ENCODE measurements at regions not wholly inside any gene's neighbourhood (a gene's known extent, or its start where the extent isn't known, plus 50 kb on each side); places are given as distances from the start of the nearest gene placed in this dataset.

- no peak for DNase-seq
- Histone ChIP-seq H3K9me3 (replicated peaks) (no peaks in the 10 kb centered on the region), H3K27me3 (ENCODE audit: low read depth) (no peaks in the 10 kb centered on the region), H3K36me3 (no peaks in the 10 kb centered on the region), H3K4me3 (no peak overlapping the region), H3K4me1 (no peaks in the 10 kb centered on the region), H3K27ac (replicated peaks) (no peak overlapping the region)
- intact Hi-C loops (cut with micrococcal nuclease), result no loop called here
- TF ChIP-seq, protein P1, sequence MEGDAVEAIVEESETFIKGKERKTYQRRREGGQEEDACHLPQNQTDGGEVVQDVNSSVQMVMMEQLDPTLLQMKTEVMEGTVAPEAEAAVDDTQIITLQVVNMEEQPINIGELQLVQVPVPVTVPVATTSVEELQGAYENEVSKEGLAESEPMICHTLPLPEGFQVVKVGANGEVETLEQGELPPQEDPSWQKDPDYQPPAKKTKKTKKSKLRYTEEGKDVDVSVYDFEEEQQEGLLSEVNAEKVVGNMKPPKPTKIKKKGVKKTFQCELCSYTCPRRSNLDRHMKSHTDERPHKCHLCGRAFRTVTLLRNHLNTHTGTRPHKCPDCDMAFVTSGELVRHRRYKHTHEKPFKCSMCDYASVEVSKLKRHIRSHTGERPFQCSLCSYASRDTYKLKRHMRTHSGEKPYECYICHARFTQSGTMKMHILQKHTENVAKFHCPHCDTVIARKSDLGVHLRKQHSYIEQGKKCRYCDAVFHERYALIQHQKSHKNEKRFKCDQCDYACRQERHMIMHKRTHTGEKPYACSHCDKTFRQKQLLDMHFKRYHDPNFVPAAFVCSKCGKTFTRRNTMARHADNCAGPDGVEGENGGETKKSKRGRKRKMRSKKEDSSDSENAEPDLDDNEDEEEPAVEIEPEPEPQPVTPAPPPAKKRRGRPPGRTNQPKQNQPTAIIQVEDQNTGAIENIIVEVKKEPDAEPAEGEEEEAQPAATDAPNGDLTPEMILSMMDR (IDR thresholded peaks at IDR 0.05; ENCODE audit: borderline replicate concordance), result peak; percentile 28
Observed at GRCh38 chr6:15752820-15753219, 90.0 kb upstream of the DTNBP1 start.

GRCh38 chr6:15751721-15752350 is 89.0 kb upstream of the DTNBP1 start:
- TF ChIP-seq, protein P1 (IDR thresholded peaks at IDR 0.05; ENCODE audit: borderline replicate concordance), result no peak
- Histone ChIP-seq H3K36me3 (no peaks in the 10 kb centered on the region), H3K27me3 (ENCODE audit: low read depth) (no peaks in the 10 kb centered on the region), H3K4me1 (no peaks in the 10 kb centered on the region), H3K9me3 (replicated peaks) (no peaks in the 10 kb centered on the region), H3K4me3 (no peak overlapping the region), H3K27ac (replicated peaks) (no peak overlapping the region)
- intact Hi-C loops (cut with micrococcal nuclease), result no loop called here
- no peak for DNase-seq

DNA sequence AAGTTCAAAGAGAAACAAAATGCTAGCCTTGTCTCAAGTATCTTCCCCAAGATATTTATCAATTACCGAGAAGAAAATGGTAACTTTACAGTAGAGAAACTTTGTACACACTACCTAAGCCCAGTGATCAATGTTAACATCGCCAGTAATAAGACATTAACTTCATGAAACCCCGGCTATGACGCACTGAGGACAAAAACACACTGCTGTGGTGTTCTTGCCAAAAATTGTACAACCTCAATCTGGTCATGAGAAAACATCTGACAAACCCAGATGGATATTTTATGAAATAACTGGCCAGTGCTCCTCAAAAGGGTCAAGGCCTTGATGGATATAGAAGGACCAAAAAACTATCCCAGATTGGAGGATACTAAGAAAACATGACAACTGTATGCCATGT is 85.5 kb upstream of the DTNBP1 start:
- no peak for DNase-seq
- no peaks in the 10 kb centered on the region for H3K4me1 ChIP-seq
- intact Hi-C loops (cut with micrococcal nuclease), result no loop called here
- H3K27ac ChIP-seq (replicated peaks), result no peak overlapping the region
- no peaks in the 10 kb centered on the region for H3K9me3 ChIP-seq (replicated peaks)
- no peak overlapping the region for H3K4me3 ChIP-seq
- no peaks in the 10 kb centered on the region for H3K27me3 ChIP-seq (ENCODE audit: low read depth)
- TF ChIP-seq, protein P1 (IDR thresholded peaks at IDR 0.05; ENCODE audit: borderline replicate concordance), result no peak
- no peaks in the 10 kb centered on the region for H3K36me3 ChIP-seq

GRCh38 chr6:15747354-15747883 is 84.6 kb upstream of the DTNBP1 start:
- intact Hi-C loops (cut with micrococcal nuclease), result no loop called here
- no peak for DNase-seq
- Histone ChIP-seq H3K27ac (replicated peaks) (no peak overlapping the region), H3K27me3 (ENCODE audit: low read depth) (no peaks in the 10 kb centered on the region), H3K36me3 (no peaks in the 10 kb centered on the region), H3K9me3 (replicated peaks) (no peaks in the 10 kb centered on the region), H3K4me1 (no peaks in the 10 kb centered on the region), H3K4me3 (no peak overlapping the region)
- TF ChIP-seq, protein P1 (IDR thresholded peaks at IDR 0.05; ENCODE audit: borderline replicate concordance), result no peak

DNA sequence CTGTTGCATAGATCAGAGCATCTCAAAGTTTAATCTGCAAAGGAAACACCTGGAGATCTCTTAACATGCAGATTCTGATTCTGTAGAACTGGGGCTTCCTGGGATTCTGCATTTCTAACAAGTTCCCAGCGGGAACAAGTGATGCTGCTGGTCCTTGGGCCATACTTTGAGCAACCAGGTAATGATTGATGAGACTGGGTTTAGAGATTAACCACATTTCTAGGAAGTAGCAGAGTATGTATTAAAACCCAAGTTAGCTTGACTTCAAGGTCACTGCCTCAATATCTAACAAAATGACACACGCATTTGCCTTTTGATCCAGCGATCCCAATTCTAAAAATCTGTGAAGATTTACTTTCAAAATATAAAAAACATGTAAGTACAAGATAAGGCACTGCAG is 83.0 kb upstream of the DTNBP1 start:
- Histone ChIP-seq H3K27ac (replicated peaks) (no peak overlapping the region), H3K4me3 (no peak overlapping the region), H3K27me3 (ENCODE audit: low read depth) (no peaks in the 10 kb centered on the region), H3K36me3 (no peaks in the 10 kb centered on the region), H3K4me1 (no peaks in the 10 kb centered on the region), H3K9me3 (replicated peaks) (no peaks in the 10 kb centered on the region)
- TF ChIP-seq, protein P1 (IDR thresholded peaks at IDR 0.05; ENCODE audit: borderline replicate concordance), result no peak
- intact Hi-C loops (cut with micrococcal nuclease), result no loop called here
- DNase-seq, result no peak
